Mucosa of gallbladder (tissue), 1 donor: ENCODE measurements at regions not wholly inside any gene's neighbourhood (a gene's known extent, or its start where the extent isn't known, plus 50 kb on each side); places are given as distances from the start of the nearest gene placed in this dataset.

ENCODE experiments used
- DNase-seq: peaks from one replicate; pipeline ENCODE4 v3.0.0-alpha.2; 2020; ENCODE audit warnings: low spot score
- donor health status: DM: no; HTN: no; CAD: no.

- no peak for DNase-seq
Observed at GRCh38 chr9:80932181-80932580, 757.2 kb downstream of the TLE1 start.

DNA sequence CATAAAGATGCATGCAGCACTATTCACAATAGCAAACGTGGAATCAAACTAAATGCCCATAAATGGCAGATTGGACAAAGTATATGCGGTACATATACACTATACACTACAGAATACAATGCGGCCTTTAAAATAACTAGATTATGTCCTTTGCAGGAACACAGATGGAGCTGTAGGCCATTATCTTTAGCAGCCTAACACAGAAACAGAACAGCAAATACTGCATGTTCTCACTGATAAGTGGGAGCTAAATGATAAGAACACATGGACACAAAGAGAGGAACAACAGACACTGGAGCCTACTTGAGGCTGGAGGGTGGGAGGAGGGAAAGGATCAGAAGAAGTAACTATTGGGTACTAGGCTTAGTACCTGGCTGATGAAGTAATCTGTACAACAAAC, 758.2 kb downstream of the TLE1 start:
- DNase-seq: no peak

GRCh38 chr9:80928697-80929096, 760.6 kb downstream of the TLE1 start:
- no peak for DNase-seq

- DNase-seq: no peak
Observed at GRCh38 chr9:80926611-80927010, 762.7 kb downstream of the TLE1 start.

GRCh38 chr9:80922544-80922943, 766.8 kb downstream of the TLE1 start:
- DNase-seq: no peak

DNA sequence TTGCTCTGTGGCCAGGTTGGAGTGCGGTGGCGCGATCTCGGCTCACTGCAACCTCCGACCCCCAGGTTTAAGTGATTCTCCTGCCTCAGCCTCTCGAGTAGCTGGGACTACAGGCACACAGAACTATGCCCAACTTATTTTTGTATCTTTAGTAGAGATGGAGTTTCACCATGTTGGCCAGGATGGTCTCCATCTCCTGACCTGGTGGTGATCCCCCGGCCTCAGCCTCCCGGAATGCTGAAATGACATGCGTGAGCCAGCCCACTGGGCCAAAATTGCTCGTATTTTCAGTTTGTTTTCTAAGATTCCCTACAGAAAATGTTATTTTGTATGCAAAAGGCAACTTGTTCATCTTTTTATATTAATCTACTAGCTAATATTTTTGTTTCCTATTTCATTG, 782.6 kb downstream of the TLE1 start:
- DNase-seq: no peak

- no peak for DNase-seq
Observed at GRCh38 chr9:80899208-80899607, 790.1 kb downstream of the TLE1 start.

GRCh38 chr9:80893190-80893589, 796.2 kb downstream of the TLE1 start:
- no peak for DNase-seq

GRCh38 chr9:80892703-80893102, 796.6 kb downstream of the TLE1 start:
- DNase-seq: no peak

DNA sequence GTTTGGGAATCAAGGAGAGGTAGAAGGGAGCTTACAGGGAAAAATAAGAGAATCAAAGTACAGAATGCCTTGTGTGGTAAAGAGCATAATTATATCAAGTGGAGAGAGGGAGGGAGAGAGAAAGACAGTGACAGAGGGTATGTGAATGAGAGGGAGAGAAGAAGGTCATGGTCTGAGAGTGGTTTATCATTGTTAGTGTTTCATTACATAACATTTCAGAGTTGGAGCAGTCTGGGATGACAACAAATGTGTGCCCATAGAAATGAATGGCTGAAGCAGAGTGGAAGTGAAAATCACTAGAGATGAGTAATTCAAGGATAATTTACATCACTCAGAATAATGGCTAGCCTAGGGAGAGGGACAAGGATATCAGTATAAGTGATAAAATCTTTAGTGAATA, 799.2 kb downstream of the TLE1 start:
- DNase-seq: no peak

DNA sequence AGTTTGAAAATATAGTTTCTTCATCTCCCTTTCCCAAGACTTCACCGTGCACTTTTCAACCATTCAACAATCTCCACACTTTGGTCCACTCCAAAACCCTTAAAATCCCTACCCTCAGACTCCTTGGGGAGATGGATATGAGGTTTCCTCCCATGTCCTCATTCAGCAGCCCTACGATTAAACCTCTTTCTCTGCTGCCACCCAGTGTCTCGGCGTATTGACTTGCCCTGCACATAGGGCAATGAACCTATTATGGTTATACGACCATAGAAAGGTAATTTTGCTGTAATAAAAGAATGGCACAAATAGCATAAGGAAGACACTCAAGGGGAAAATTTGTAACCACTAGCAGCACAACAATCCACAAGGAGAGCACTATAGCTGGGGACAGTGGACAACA, 803.5 kb downstream of the TLE1 start:
- DNase-seq: peak; percentile 12

- DNase-seq: no peak
Observed at GRCh38 chr9:80883826-80884579, 805.3 kb downstream of the TLE1 start.

GRCh38 chr9:80883426-80883825, 805.9 kb downstream of the TLE1 start:
- DNase-seq: no peak

GRCh38 chr9:80881940-80882339, 807.4 kb downstream of the TLE1 start:
- no peak for DNase-seq

- no peak for DNase-seq
Observed at GRCh38 chr9:80881320-80881719, 808.0 kb downstream of the TLE1 start.

GRCh38 chr9:80878556-80878955, 810.8 kb downstream of the TLE1 start:
- no peak for DNase-seq

GRCh38 chr9:80875947-80876346, 813.4 kb downstream of the TLE1 start:
- no peak for DNase-seq

- DNase-seq: no peak
Observed at GRCh38 chr9:80874276-80874675, 815.1 kb downstream of the TLE1 start.

DNA sequence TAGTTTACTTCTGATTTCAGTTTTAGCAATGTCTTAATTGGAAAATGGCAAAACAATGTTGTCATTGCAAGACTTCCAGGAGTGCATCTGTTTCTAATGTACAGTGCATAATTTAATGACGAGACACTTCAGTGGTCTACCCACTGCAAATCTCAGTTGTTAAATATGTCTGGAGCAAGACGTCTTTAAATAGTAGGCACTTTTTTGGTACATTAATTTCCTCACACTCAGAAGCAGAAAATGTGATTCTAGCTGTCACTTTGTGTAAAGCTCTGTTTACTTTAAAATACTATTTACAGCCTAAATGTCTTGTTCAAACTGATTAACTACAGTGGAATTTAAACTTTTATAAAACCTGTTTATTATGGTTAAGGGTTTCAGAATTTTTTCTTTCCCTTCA, 815.5 kb downstream of the TLE1 start:
- DNase-seq: no peak

DNA sequence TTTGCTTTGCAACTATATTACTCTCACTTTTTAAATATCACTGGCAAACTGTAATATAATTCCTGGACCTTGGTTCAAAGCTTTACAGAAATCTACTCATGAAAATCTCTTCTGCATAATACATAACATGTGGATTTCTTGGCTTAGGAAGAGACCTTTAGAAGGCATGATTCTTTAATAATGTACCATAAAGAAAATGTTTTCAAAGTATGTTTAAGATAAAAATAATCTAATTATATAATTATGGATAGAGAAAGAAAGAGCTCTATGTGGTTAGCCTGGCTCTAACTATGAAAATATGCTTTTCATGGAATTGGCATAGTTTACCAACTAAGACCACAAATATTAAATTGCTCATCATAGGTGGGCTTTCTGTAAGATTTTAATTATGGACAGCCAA, 817.8 kb downstream of the TLE1 start:
- DNase-seq: no peak

DNA sequence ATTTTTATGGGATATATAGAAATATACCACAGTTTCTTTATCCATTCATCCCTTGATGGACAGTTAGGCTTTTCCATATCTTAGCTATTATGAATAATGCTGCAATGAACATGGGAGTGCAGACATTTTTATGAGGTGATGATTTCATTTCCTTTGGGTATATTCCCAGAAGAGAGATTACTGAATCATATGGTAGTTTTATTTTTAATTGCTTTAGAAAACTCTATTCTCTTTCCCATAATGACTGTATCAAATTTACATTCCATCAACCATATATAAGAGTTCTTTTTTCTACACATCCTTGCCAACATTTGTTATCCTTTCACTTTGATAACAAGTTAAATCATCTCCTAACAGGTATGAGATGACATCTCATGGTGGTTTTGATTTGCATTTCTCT, 821.6 kb downstream of the TLE1 start:
- no peak for DNase-seq

GRCh38 chr9:80866576-80867227, 822.6 kb downstream of the TLE1 start:
- DNase-seq: no peak

GRCh38 chr9:80866121-80866520, 823.2 kb downstream of the TLE1 start:
- no peak for DNase-seq

GRCh38 chr9:80843028-80843427, 846.3 kb downstream of the TLE1 start:
- DNase-seq: no peak
